ENCODE measurements at regions not wholly inside any gene's neighbourhood (a gene's known extent, or its start where the extent isn't known, plus 50 kb on each side); places are given as distances from the start of the nearest gene placed in this dataset.

GRCh38 chr5:33049842-33050241 lies 338.7 kb downstream of the NPR3 start:
- peaks cover 11 to 25% of the 10 kb centered on the region in 2 donors for H3K9me3 Mint-ChIP-seq
- no peak overlapping the region for H3K4me3 Mint-ChIP-seq
- no peaks in the 10 kb centered on the region for H3K4me1 Mint-ChIP-seq
- H3K27me3 Mint-ChIP-seq: no peaks in the 10 kb centered on the region
- peak; percentile 28 for ATAC-seq
- no peak overlapping the region for H3K27ac Mint-ChIP-seq
- DNase-seq: no peak

DNA sequence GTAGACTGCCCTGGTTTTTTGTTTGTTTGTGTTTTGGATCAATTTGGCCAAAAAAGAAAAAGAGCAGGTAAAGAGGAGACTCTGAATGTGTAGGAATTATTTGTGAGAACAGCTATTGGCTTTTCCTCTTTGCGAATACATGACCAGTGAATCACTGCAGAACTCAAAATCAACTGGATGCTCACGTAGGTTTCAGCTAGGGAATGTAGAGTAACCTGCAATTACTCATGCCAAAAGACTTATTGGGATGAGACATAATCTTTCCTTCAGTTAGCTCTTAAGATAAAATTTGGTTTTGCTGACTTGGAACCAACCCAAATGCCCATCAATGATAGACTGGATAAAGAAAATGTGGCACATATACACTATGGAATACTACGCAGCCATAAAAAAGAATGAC lies 348.0 kb downstream of the NPR3 start:
- peaks cover 16 to 22% of the 10 kb centered on the region in 2 donors for H3K9me3 Mint-ChIP-seq
- no peaks in the 10 kb centered on the region for H3K4me1 Mint-ChIP-seq
- DNase-seq: no peak
- no peak overlapping the region for H3K27ac Mint-ChIP-seq
- H3K4me3 Mint-ChIP-seq: no peak overlapping the region
- no peak for ATAC-seq
- H3K27me3 Mint-ChIP-seq: no peaks in the 10 kb centered on the region

GRCh38 chr5:33065131-33065530 lies 354.0 kb downstream of the NPR3 start:
- ATAC-seq (no peak), DNase-seq (no peak)
- H3K27ac Mint-ChIP-seq: no peak overlapping the region
- H3K9me3 Mint-ChIP-seq: no peaks in the 10 kb centered on the region
- no peak overlapping the region for H3K4me3 Mint-ChIP-seq
- H3K27me3 Mint-ChIP-seq: no peaks in the 10 kb centered on the region
- H3K4me1 Mint-ChIP-seq: no peaks in the 10 kb centered on the region

- Mint-ChIP-seq H3K4me1 (no peaks in the 10 kb centered on the region), H3K9me3 (peaks cover 0 to 7% of the 10 kb centered on the region in 2 donors), H3K27me3 (no peaks in the 10 kb centered on the region), H3K27ac (no peak overlapping the region), H3K4me3 (no peak overlapping the region)
- no peak for DNase-seq
- no peak for ATAC-seq
These were observed 356.2 kb downstream of the NPR3 start for GRCh38 chr5:33067291-33067690.

DNA sequence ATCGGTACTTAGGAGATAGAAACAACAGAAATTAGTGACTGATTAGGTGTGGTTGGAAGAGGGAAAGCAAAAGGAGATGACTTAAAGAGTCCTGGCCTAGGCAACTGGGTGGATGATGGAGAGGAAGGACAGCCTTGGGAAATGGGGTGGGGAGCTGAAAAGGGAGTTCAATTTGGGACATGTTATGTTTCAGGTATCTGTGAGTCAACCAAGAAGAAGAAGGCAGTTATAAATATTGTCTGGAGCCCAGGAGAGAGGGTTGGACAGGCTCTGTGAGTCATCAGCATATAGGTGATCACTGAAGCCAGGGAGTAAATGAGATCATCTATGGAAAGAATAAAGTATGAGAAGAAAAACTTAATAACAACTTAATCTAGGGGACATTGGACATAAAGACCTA lies 357.7 kb downstream of the NPR3 start:
- peaks cover 0 to 7% of the 10 kb centered on the region in 2 donors for H3K9me3 Mint-ChIP-seq
- H3K27ac Mint-ChIP-seq: no peak overlapping the region
- no peak overlapping the region for H3K4me3 Mint-ChIP-seq
- no peak for ATAC-seq
- DNase-seq: no peak
- no peaks in the 10 kb centered on the region for H3K4me1 Mint-ChIP-seq
- no peaks in the 10 kb centered on the region for H3K27me3 Mint-ChIP-seq

GRCh38 chr5:33072296-33072695 lies 361.2 kb downstream of the NPR3 start:
- H3K27ac Mint-ChIP-seq: no peak overlapping the region
- no peaks in the 10 kb centered on the region for H3K27me3 Mint-ChIP-seq
- no peaks in the 10 kb centered on the region for H3K4me1 Mint-ChIP-seq
- ATAC-seq (no peak), DNase-seq (no peak)
- peaks cover 0 to 7% of the 10 kb centered on the region in 2 donors for H3K9me3 Mint-ChIP-seq
- no peak overlapping the region for H3K4me3 Mint-ChIP-seq

GRCh38 chr5:33072726-33073125 lies 361.6 kb downstream of the NPR3 start:
- Mint-ChIP-seq H3K4me3 (no peak overlapping the region), H3K9me3 (peaks cover 0 to 7% of the 10 kb centered on the region in 2 donors), H3K4me1 (no peaks in the 10 kb centered on the region), H3K27me3 (no peaks in the 10 kb centered on the region), H3K27ac (no peak overlapping the region)
- ATAC-seq: no peak
- DNase-seq: no peak

GRCh38 chr5:33073881-33074327 lies 362.8 kb downstream of the NPR3 start:
- Mint-ChIP-seq H3K4me3 (no peak overlapping the region), H3K9me3 (peaks cover 0 to 7% of the 10 kb centered on the region in 2 donors), H3K4me1 (no peaks in the 10 kb centered on the region), H3K27ac (no peak overlapping the region), H3K27me3 (no peaks in the 10 kb centered on the region)
- ATAC-seq (no peak), DNase-seq (no peak)

DNA sequence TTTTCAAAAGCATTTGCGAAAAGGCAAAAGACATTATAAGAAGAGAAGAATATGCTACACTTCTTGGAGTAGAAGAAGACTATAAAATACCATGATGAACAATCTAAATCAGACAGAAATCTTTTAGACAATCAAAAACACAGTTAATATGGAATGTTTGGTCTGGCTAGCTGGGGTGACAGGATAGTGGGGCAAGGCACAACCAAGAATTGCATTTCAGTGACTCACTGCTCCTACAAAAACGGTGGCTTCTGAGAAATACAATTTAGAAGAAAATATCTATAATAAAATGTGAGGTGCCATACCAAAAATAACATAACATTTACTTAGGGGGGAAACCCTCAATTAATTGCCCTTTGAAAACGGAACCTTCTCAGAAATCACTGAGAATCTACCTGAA lies 363.4 kb downstream of the NPR3 start:
- DNase-seq (no peak), ATAC-seq (no peak)
- H3K27me3 Mint-ChIP-seq: no peaks in the 10 kb centered on the region
- H3K4me3 Mint-ChIP-seq: no peak overlapping the region
- H3K9me3 Mint-ChIP-seq: peaks cover 0 to 7% of the 10 kb centered on the region in 2 donors
- no peak overlapping the region for H3K27ac Mint-ChIP-seq
- no peaks in the 10 kb centered on the region for H3K4me1 Mint-ChIP-seq

- H3K4me3 Mint-ChIP-seq: no peak overlapping the region
- no peaks in the 10 kb centered on the region for H3K4me1 Mint-ChIP-seq
- peaks cover 0 to 7% of the 10 kb centered on the region in 2 donors for H3K9me3 Mint-ChIP-seq
- no peak overlapping the region for H3K27ac Mint-ChIP-seq
- no peaks in the 10 kb centered on the region for H3K27me3 Mint-ChIP-seq
- DNase-seq (no peak), ATAC-seq (no peak)
These were observed 364.6 kb downstream of the NPR3 start for GRCh38 chr5:33075731-33076130.

- no peaks in the 10 kb centered on the region for H3K4me1 Mint-ChIP-seq
- no peak for ATAC-seq
These were observed 361.2 kb upstream of the TARS1 start for GRCh38 chr5:33079548-33079947.

DNA sequence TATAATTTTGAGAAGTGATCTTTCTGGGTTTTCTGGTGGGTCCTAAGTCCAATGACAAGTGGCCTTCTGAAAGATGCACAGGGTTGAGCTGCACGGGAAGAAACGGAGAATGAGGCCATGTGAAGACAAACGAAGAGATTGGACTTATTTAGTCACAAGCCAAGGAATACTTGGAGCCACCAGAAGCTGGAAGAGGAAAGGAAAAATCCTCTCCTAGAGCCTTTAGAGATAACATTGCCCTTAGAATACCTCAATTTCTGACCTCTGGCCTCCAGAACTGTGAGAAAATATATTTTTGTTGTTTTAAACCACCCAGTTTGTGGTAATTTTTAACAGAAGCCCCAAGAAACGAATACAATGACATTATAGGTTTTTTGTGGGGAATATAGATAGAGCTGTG lies 360.5 kb upstream of the TARS1 start:
- H3K4me3 Mint-ChIP-seq: no peak overlapping the region
- no peaks in the 10 kb centered on the region for H3K27me3 Mint-ChIP-seq
- DNase-seq (no peak), ATAC-seq (no peak)
- peaks cover 0 to under 1% of the 10 kb centered on the region in 2 donors for H3K9me3 Mint-ChIP-seq
- H3K4me1 Mint-ChIP-seq: no peaks in the 10 kb centered on the region
- H3K27ac Mint-ChIP-seq: no peak overlapping the region

More at GRCh38 chr5:33079548-33079947, 361.2 kb upstream of the TARS1 start:
- Mint-ChIP-seq H3K4me3 (no peak overlapping the region), H3K9me3 (no peaks in the 10 kb centered on the region), H3K27me3 (no peaks in the 10 kb centered on the region), H3K27ac (no peak overlapping the region)
- DNase-seq: no peak

DNA sequence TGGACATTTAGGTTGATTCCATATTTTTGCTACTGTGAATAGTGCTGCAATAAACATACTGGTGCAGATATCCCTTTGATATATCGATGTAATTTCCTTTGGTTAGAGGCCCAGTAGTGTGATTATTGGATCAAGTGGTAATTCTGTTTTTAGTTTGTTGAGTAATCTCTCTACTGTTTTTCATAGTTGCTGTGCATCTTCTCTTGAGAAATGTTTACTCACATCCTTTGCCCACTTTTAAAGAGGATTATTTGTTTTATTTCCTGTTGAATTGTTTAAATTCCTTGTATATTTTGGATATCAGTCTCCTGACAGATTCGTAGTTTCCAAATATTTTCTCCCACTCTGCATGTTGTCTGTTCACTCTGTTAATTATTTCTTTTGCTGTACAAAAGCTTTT lies 352.6 kb upstream of the TARS1 start:
- no peaks in the 10 kb centered on the region for H3K27me3 Mint-ChIP-seq
- H3K27ac Mint-ChIP-seq: no peak overlapping the region
- peaks cover 14 to 28% of the 10 kb centered on the region in 2 donors for H3K9me3 Mint-ChIP-seq
- ATAC-seq: no peak
- no peaks in the 10 kb centered on the region for H3K4me1 Mint-ChIP-seq
- no peak for DNase-seq
- H3K4me3 Mint-ChIP-seq: no peak overlapping the region

DNA sequence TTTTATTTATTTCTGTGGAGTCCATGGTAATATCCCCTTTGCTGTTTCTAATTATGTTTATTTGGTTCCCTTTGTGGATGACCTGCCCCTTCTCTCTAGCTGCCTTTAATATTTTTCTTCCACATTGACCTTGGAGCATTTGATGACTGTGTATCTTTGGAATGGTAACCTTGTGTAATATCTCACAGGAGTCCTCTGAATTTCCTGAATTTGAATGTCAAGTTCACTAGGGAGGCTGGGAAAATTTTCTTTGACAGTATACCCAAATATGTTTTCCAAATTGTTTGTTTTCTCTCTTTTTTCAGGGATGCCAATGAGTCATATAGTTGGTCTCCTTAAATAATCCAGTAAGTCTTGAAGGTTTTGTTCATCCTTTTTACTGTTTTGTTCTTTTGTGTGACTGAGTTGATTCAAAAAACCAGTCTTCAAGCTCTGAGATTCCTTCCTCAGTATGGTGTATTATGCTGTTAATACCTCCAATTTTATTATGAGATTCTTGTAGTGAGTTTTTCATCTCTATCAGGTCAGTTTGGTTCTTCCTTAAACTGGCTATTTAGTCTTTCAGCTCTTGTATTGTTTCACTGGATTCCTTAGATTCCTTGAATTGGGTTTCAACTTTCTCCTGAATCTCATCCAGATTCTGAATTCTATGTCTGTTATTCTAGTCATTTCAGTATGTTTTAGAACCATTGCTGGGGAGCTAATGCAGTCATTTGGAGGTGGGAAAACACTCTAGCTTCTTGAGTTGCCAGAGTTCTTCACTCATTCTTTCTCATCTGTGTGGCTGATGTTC lies 349.0 kb upstream of the TARS1 start:
- no peaks in the 10 kb centered on the region for H3K27me3 Mint-ChIP-seq
- DNase-seq (no peak), ATAC-seq (no peak)
- H3K4me3 Mint-ChIP-seq: no peak overlapping the region
- no peak overlapping the region for H3K27ac Mint-ChIP-seq
- H3K4me1 Mint-ChIP-seq: no peaks in the 10 kb centered on the region
- peaks cover 8 to 32% of the 10 kb centered on the region in 2 donors for H3K9me3 Mint-ChIP-seq

GRCh38 chr5:33092719-33093118 lies 348.0 kb upstream of the TARS1 start:
- DNase-seq (no peak), ATAC-seq (no peak)
- Mint-ChIP-seq H3K4me1 (no peaks in the 10 kb centered on the region), H3K9me3 (peaks cover 8 to 29% of the 10 kb centered on the region in 2 donors), H3K4me3 (no peak overlapping the region), H3K27me3 (no peaks in the 10 kb centered on the region), H3K27ac (no peak overlapping the region)

DNA sequence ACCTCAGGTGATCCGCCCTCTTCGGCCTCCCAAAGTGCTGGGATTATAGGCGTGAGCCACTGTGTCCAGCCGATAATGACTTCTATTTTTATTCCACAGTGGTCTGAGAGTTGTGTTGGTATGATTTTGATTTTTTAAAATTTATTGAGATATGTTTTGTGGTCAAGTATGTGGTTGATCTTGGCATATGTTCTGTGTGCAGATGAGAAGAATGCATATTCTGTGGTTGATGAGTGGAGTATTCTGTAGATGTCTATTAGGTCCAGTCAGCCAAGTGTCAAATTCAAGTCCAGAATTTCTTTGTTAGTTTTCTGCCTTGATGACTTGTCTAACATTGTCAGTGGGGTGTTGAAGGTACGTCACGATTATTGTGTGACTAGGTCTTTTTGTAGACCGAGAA lies 338.2 kb upstream of the TARS1 start:
- ATAC-seq (no peak), DNase-seq (no peak)
- H3K9me3 Mint-ChIP-seq: peaks cover 23 to 57% of the 10 kb centered on the region in 2 donors

DNA sequence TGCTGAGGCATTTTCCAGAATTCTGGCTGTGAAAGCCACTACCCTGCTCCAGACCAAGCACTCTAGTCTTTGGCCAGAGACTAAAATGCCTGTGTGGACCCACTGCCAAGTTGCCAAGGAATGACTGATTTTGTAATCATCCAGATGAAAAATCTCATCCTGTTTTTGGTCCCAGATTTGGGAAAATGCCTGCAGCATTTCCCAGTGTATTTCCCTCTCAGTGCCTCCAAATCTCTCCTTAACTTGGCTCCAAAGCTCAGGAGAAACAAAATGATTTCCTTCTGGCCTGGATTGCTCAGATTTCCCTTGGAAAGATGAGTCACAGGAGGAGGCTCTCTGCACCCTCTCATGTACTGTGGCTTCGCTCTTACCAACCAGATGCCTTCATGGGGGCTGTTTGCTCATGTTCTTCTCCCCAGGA lies 335.2 kb upstream of the TARS1 start:
- H3K9me3 Mint-ChIP-seq: peaks cover 26 to 64% of the 10 kb centered on the region in 2 donors
- DNase-seq (no peak), ATAC-seq (no peak)
- H3K4me1 Mint-ChIP-seq: no peaks in the 10 kb centered on the region
- H3K27ac Mint-ChIP-seq: no peak overlapping the region
- H3K27me3 Mint-ChIP-seq: no peaks in the 10 kb centered on the region
- no peak overlapping the region for H3K4me3 Mint-ChIP-seq

More for the DNA sequence above, 338.2 kb upstream of the TARS1 start:
- Mint-ChIP-seq H3K4me1 (no peaks in the 10 kb centered on the region), H3K27ac (no peak overlapping the region), H3K27me3 (no peaks in the 10 kb centered on the region), H3K4me3 (no peak overlapping the region)
